ENCODE measurements at regions not wholly inside any gene's neighbourhood (a gene's known extent, or its start where the extent isn't known, plus 50 kb on each side); places are given as distances from the start of the nearest gene placed in this dataset.

GRCh38 chr6:99867026-99867425 is 127.0 kb downstream of the MCHR2 start:
- no peak for DNase-seq (ENCODE audit: low read depth in 1 of 2, low spot score in 1 of 2)

- DNase-seq (ENCODE audit: low read depth in 1 of 2, low spot score in 1 of 2), result peak; percentile 38 to 48
These were observed 125.8 kb downstream of the MCHR2 start for GRCh38 chr6:99868074-99868702.
